ENCODE measurements at regions not wholly inside any gene's neighbourhood (a gene's known extent, or its start where the extent isn't known, plus 50 kb on each side); places are given as distances from the start of the nearest gene placed in this dataset.
A peak's percentile ranks its signal among the peaks of the same experiment; 100 is the strongest.

GRCh38 chr11:112728716-112729115 lies 232.5 kb upstream of the NCAM1 start (continued):
- TF ChIP-seq, protein P1, sequence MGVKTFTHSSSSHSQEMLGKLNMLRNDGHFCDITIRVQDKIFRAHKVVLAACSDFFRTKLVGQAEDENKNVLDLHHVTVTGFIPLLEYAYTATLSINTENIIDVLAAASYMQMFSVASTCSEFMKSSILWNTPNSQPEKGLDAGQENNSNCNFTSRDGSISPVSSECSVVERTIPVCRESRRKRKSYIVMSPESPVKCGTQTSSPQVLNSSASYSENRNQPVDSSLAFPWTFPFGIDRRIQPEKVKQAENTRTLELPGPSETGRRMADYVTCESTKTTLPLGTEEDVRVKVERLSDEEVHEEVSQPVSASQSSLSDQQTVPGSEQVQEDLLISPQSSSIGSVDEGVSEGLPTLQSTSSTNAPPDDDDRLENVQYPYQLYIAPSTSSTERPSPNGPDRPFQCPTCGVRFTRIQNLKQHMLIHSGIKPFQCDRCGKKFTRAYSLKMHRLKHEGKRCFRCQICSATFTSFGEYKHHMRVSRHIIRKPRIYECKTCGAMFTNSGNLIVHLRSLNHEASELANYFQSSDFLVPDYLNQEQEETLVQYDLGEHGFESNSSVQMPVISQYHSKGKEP (CRISPR knock-in tag; IDR thresholded peaks at IDR 0.05) = no peak
- TF ChIP-seq ZNF790 (CRISPR knock-in tag; IDR thresholded peaks at IDR 0.05; ENCODE audit: borderline replicate concordance) (no peak), MYC (CRISPR knock-in tag; IDR thresholded peaks at IDR 0.05; ENCODE audit: borderline replicate concordance) (no peak), MNT (IDR thresholded peaks at IDR 0.05) (no peak)

- H3K9ac ChIP-seq (ENCODE audit: insufficient read depth, low read depth, low read length) = no peak overlapping the region
- no peaks in the 10 kb centered on the region for H3K79me2 ChIP-seq (ENCODE audit: insufficient read depth, low read length)
- no peaks in the 10 kb centered on the region for H3K9me3 ChIP-seq (ENCODE audit: low read length)
- H2AFZ ChIP-seq (ENCODE audit: low read length) = no peak overlapping the region
- WGBS (ENCODE audit: low lambda C conversion rate) = 90% methylated on average over 1 of the region's 5 CpGs
- no peaks in the 10 kb centered on the region for H3K36me3 ChIP-seq (replicated peaks in 1 of 2; ENCODE audit: control insufficient read depth in 1 of 2, insufficient read depth in 2 of 2, low read length in 2 of 2)
- ATAC-seq (no peak), DNase-seq (ENCODE audit: low spot score) (no peak), FAIRE-seq (no peak)
- ChIA-PET POLR2A (no interaction called here), CTCF (ENCODE audit: low intra/inter-chr PET ratio, low total read pairs) (no interaction called here)
- no peaks in the 10 kb centered on the region for H3K4me1 ChIP-seq (ENCODE audit: insufficient read depth, low read length)
- in situ Hi-C loops (cut with HindIII; ENCODE audit: extremely low pct_ligation_motif_present, low pct_unique_long_range_greater_than_20kb) = no loop called here
- intact Hi-C loops (cut with micrococcal nuclease; ENCODE audit: unreplicated experiment) = no loop called here
- H3K27me3 ChIP-seq (ENCODE audit: control insufficient read depth in 1 of 2, insufficient read depth in 2 of 2, low read length in 2 of 2) = no peaks in the 10 kb centered on the region
- no peak overlapping the region for H3K4me2 ChIP-seq (ENCODE audit: low read depth, low read length)
- TF ChIP-seq CREB1 (IDR thresholded peaks at IDR 0.05) = peak; percentile 65
- no peak for TF ChIP-seq CREB1 (CRISPR knock-in tag; IDR thresholded peaks at IDR 0.05)
- no peak for TF ChIP-seq HNF4A (CRISPR knock-in tag; IDR thresholded peaks at IDR 0.05)
- no peak overlapping the region for H3K27ac ChIP-seq (ENCODE audit: extremely low read length, insufficient read depth, low read length)
- no TSS peak for BruUV-seq (replicated peaks)
- H3K4me3 ChIP-seq (replicated peaks in 1 of 3; ENCODE audit: insufficient read depth in 1 of 3, low read depth in 2 of 3, low read length in 3 of 3) = no peak overlapping the region
- H4K20me1 ChIP-seq (ENCODE audit: insufficient read depth, low read length) = no peaks in the 10 kb centered on the region
Measured at GRCh38 chr11:112730591-112730990, 230.6 kb upstream of the NCAM1 start.

All from HepG2 (cell line).